ENCODE measurements at regions not wholly inside any gene's neighbourhood (a gene's known extent, or its start where the extent isn't known, plus 50 kb on each side); places are given as distances from the start of the nearest gene placed in this dataset.

DNA sequence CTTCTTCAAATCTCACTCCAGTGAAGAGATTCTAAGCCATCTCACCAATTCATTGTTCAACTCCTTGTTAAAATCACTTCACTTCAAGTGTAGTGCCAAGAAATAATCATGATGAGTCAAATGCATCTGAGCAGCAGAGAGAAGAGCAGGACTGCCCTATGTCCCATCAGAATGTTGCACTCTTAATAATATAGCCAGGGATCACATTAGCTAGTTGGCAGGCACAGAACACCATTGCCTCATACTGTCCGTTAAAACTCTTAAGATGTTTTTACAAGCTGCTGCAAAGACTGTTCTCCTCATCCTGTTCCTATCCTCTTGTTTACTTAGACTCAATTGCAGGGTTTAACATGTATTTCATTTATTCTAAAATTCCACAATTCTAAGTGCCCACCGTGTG, 432.9 kb downstream of the PLPP3 start:
- TF ChIP-seq, protein P1, sequence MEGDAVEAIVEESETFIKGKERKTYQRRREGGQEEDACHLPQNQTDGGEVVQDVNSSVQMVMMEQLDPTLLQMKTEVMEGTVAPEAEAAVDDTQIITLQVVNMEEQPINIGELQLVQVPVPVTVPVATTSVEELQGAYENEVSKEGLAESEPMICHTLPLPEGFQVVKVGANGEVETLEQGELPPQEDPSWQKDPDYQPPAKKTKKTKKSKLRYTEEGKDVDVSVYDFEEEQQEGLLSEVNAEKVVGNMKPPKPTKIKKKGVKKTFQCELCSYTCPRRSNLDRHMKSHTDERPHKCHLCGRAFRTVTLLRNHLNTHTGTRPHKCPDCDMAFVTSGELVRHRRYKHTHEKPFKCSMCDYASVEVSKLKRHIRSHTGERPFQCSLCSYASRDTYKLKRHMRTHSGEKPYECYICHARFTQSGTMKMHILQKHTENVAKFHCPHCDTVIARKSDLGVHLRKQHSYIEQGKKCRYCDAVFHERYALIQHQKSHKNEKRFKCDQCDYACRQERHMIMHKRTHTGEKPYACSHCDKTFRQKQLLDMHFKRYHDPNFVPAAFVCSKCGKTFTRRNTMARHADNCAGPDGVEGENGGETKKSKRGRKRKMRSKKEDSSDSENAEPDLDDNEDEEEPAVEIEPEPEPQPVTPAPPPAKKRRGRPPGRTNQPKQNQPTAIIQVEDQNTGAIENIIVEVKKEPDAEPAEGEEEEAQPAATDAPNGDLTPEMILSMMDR (conservative IDR thresholded peaks at IDR 0.05 in 1 of 2, IDR thresholded peaks at IDR 0.05 in 1 of 2; ENCODE audit: low read depth in 1 of 2, low read length in 2 of 2) = no peak
- no peak for TF ChIP-seq EZH2 (IDR thresholded peaks at IDR 0.05; ENCODE audit: low read length, missing control alignments)
